Esophagus muscularis mucosa (tissue), 4 donors: ENCODE measurements at regions not wholly inside any gene's neighbourhood (a gene's known extent, or its start where the extent isn't known, plus 50 kb on each side); places are given as distances from the start of the nearest gene placed in this dataset.

Source experiments
- DNase-seq: peaks from one replicate; pipeline ENCODE4 v3.0.0-alpha.2; 2017; ENCODE audit errors: extremely low spot score
- H3K27ac ChIP-seq, 4 donors: fragments of 200-600 bp; sonication (generic); replicated peaks in 1 of 4; 1 replicate in 3 of 4; 2 replicates in 1 of 4; pipeline ENCODE4 v1.5.1; 2016 to 2019; ENCODE audit warnings: mild to moderate bottlenecking in 1 of 4
- H3K27me3 ChIP-seq, 4 donors: fragments of 200-600 bp; sonication (generic); one replicate each; pipeline versions ENCODE4 v1.5.1 to v1.6.0; 2016 to 2019
- H3K36me3 ChIP-seq, 4 donors: fragments of 200-600 bp; sonication (generic); one replicate each; pipeline ENCODE4 v1.5.1; 2016 to 2019
- H3K4me1 ChIP-seq, 4 donors: fragments of 200-600 bp; sonication (generic); one replicate each; pipeline ENCODE4 v1.5.1; 2016 to 2019
- H3K4me3 ChIP-seq, 4 donors: fragments of 200-600 bp; sonication (generic); 1 replicate in 2 of 4; 2 replicates in 2 of 4; pipeline ENCODE4 v1.5.1; 2016 to 2019; ENCODE audit warnings: mild to moderate bottlenecking in 4 of 4, moderate library complexity in 1 of 4
- H3K9me3 ChIP-seq, 4 donors: fragments of 200-600 bp; sonication (generic); 1 replicate in 3 of 4; 2 replicates in 1 of 4; pipeline ENCODE4 v1.5.1; 2016 to 2019
- EP300 ChIP-seq: sonication (generic); formaldehyde crosslinking; IDR thresholded peaks from one replicate; pipeline ENCODE4 v1.6.1; 2017; ENCODE audit warnings: antibody characterized with exemption
- POLR2A ChIP-seq: fragments of 450-650 bp; IDR thresholded peaks from one replicate; pipeline ENCODE4 v1.6.1; 2017; ENCODE audit warnings: antibody characterized with exemption, moderate library complexity, mild to moderate bottlenecking, low read depth
- POLR2AphosphoS5 ChIP-seq, 2 donors: sonication (generic); formaldehyde crosslinking; IDR thresholded peaks; one replicate each; pipeline ENCODE4 v1.6.1; 2017; ENCODE audit warnings: antibody characterized with exemption in 2 of 2
- WGBS: methylation state at CpG from one replicate; pipeline ENCODE4 v1.1.5; 2018; 5-methylcytosine and 5-hydroxymethylcytosine counted together
- intact Hi-C: fragments of 100-400 bp; cut with DNase I; formaldehyde crosslinking; loops from one replicate; pipeline ENCODE4 v1.15.1; 2023
- TF ChIP-seq, protein P1 (sequence below), 3 experiments: fragments of 200-600 bp in 2 of 3; fragments of 450-650 bp in 1 of 3; sonication (generic) in 2 of 3; IDR thresholded peaks; one replicate each; pipeline ENCODE4 v1.5.1; 2017 to 2019; ENCODE audit warnings: antibody characterized with exemption in 3 of 3, mild to moderate bottlenecking in 2 of 3, moderate library complexity in 1 of 3

DNA sequence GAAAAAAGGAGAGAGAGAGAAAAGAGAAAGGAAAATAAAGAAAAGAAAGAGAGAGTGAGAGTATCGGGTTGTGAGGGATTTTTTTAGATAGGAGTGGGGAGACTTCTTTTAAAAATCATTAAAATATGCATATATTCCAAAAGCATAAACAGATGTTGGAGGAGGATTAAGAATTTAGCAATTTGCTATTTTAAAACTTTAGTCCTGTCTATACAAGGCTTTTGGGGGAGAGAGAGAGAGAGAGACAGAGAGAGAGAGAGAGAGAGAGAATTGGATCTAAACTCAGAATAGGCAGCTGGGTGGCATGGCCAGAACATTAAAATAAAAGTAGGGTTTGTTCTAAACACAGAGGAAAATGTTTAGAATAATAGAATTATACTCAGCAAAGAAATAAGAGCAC is 72.1 kb downstream of the SOD2 start:
- peaks cover 0 to 15% (median 10%) of the 10 kb centered on the region in 4 donors for H3K4me1 ChIP-seq
- no peak overlapping the region for H3K27ac ChIP-seq
- no peak for TF ChIP-seq POLR2A
- TF ChIP-seq EP300: no peak
- TF ChIP-seq, protein P1, sequence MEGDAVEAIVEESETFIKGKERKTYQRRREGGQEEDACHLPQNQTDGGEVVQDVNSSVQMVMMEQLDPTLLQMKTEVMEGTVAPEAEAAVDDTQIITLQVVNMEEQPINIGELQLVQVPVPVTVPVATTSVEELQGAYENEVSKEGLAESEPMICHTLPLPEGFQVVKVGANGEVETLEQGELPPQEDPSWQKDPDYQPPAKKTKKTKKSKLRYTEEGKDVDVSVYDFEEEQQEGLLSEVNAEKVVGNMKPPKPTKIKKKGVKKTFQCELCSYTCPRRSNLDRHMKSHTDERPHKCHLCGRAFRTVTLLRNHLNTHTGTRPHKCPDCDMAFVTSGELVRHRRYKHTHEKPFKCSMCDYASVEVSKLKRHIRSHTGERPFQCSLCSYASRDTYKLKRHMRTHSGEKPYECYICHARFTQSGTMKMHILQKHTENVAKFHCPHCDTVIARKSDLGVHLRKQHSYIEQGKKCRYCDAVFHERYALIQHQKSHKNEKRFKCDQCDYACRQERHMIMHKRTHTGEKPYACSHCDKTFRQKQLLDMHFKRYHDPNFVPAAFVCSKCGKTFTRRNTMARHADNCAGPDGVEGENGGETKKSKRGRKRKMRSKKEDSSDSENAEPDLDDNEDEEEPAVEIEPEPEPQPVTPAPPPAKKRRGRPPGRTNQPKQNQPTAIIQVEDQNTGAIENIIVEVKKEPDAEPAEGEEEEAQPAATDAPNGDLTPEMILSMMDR (IDR thresholded peaks at IDR 0.05): no peak
- no peak for TF ChIP-seq POLR2AphosphoS5 (IDR thresholded peaks at IDR 0.05)
- DNase-seq: no peak
- H3K9me3 ChIP-seq: peaks cover 0 to 17% (median 12%) of the 10 kb centered on the region in 4 donors
- H3K36me3 ChIP-seq: peaks cover 0 to 9% (median 3%) of the 10 kb centered on the region in 4 donors
- H3K27me3 ChIP-seq: no peaks in the 10 kb centered on the region
- intact Hi-C loops: no loop called here
- 49% methylated on average over 1 of the region's 1 CpG for WGBS
- H3K4me3 ChIP-seq: no peak overlapping the region

DNA sequence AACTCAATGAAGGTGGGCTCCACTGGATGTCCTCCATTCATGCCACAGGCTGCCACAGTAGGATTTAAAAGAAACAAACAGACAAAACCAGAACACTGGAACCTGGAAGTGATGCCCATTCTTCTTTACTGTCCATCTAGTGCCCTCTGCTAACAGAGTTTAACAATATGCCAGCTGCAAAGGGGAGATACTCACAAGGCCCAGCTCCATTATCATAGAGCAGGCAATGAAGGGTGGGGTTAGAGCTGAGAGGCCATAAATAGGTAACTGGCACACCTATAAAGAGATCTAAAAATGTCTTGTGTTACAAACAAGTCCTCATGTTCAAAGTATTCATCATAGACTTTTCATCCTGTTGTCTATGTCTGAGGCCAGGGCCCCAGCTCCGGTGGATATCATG is 75.6 kb downstream of the SOD2 start:
- intact Hi-C loops: no loop called here
- H3K36me3 ChIP-seq: peaks cover 0 to 9% (median 3%) of the 10 kb centered on the region in 4 donors
- WGBS: 83% methylated on average over 1 of the region's 1 CpG
- H3K9me3 ChIP-seq: peaks cover 0 to 17% (median 12%) of the 10 kb centered on the region in 4 donors
- peaks cover 0 to 15% (median 10%) of the 10 kb centered on the region in 4 donors for H3K4me1 ChIP-seq
- DNase-seq: no peak
- no peak overlapping the region for H3K4me3 ChIP-seq
- no peaks in the 10 kb centered on the region for H3K27me3 ChIP-seq
- no peak for TF ChIP-seq POLR2A
- no peak for TF ChIP-seq POLR2AphosphoS5 (IDR thresholded peaks at IDR 0.05)
- TF ChIP-seq, protein P1 (IDR thresholded peaks at IDR 0.05): no peak
- TF ChIP-seq EP300: no peak
- H3K27ac ChIP-seq: no peak overlapping the region

DNA sequence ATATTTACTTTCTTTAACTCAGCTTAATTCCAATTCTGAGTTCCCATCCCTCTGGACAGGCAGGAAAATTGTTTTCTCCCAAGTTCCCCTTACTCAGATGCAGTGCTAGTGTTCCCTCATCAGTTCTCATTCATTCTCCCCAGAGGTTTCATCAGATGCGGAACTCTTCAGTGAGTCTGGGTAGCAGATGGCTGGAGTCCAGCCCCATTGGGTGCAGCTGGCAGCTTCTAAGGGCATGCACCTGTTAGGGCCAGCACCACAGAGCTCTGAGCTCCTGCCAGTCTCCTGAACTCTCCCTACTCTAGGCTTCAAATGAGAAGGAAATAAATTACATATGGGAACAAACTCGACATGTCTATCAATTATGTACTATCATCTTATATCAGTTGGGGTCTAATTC is 76.6 kb downstream of the SOD2 start:
- Histone ChIP-seq H3K4me1 (peaks cover 0 to 11% (median 8%) of the 10 kb centered on the region in 4 donors), H3K27me3 (no peaks in the 10 kb centered on the region), H3K9me3 (peaks cover 0 to 17% (median 12%) of the 10 kb centered on the region in 4 donors), H3K4me3 (no peak overlapping the region), H3K27ac (no peak overlapping the region), H3K36me3 (peaks cover 0 to 9% (median 3%) of the 10 kb centered on the region in 4 donors)
- no peak for DNase-seq
- intact Hi-C loops: no loop called here
- TF ChIP-seq POLR2AphosphoS5 (IDR thresholded peaks at IDR 0.05): no peak
- no peak for TF ChIP-seq EP300
- TF ChIP-seq, protein P1 (IDR thresholded peaks at IDR 0.05): no peak
- no peak for TF ChIP-seq POLR2A
- 89% methylated on average over 2 of the region's 2 CpGs for WGBS

DNA sequence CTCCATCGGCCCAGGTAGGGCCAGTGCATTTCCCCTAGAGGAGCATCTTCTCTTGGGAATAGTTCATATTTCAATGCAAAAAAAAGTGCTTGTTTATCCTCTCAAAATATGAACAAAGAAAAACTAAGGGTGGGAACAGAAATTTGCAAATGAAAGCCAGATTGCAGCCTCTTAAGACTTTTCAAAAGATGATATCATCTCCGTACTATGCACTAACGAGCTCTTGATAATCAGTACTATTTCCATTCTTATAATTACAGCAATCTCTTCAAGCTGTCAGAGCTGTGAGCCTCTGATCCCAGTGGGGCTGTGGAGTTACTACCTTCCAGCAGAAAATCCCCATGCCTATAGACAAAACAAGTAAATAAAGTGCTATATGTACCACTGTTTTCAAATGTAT is 77.1 kb downstream of the SOD2 start:
- intact Hi-C loops: no loop called here
- 52% methylated on average over 3 of the region's 3 CpGs for WGBS
- no peak for DNase-seq

More for the DNA sequence above, 77.1 kb downstream of the SOD2 start:
- Histone ChIP-seq H3K9me3 (peaks cover 0 to 17% (median 12%) of the 10 kb centered on the region in 4 donors), H3K27me3 (no peaks in the 10 kb centered on the region), H3K27ac (no peak overlapping the region), H3K4me3 (no peak overlapping the region), H3K4me1 (peaks cover 0 to 5% (median 3%) of the 10 kb centered on the region in 4 donors), H3K36me3 (peaks cover 0 to 9% (median 3%) of the 10 kb centered on the region in 4 donors)
- TF ChIP-seq POLR2A: no peak
- TF ChIP-seq POLR2AphosphoS5 (IDR thresholded peaks at IDR 0.05): no peak
- no peak for TF ChIP-seq EP300
- TF ChIP-seq, protein P1 (IDR thresholded peaks at IDR 0.05): no peak
